ENCODE measurements at regions not wholly inside any gene's neighbourhood (a gene's known extent, or its start where the extent isn't known, plus 50 kb on each side); places are given as distances from the start of the nearest gene placed in this dataset.

GRCh38 chr5:12230659-12231058 lies 326.4 kb upstream of the CTNND2 start:
- H4K20me1 ChIP-seq (ENCODE audit: insufficient read depth, low read length) = no peaks in the 10 kb centered on the region
- no peaks in the 10 kb centered on the region for H3K79me2 ChIP-seq (ENCODE audit: insufficient read depth, low read length)
- no peaks in the 10 kb centered on the region for H3K9me3 ChIP-seq (ENCODE audit: insufficient read depth, low read length, severe bottlenecking)
- DNase-seq (no peak), ATAC-seq (ENCODE audit: insufficient read depth, low read depth) (no peak)
- no peaks in the 10 kb centered on the region for H3K4me1 ChIP-seq (ENCODE audit: insufficient read depth, low read length)
- H3K27me3 ChIP-seq (ENCODE audit: insufficient read depth, low read length, poor library complexity) = no peaks in the 10 kb centered on the region
- H3K36me3 ChIP-seq (ENCODE audit: insufficient read depth, low read length) = no peaks in the 10 kb centered on the region
- H3K4me3 ChIP-seq (ENCODE audit: low read depth in 1 of 2, low read length in 2 of 2) = no peak overlapping the region
- H3K27ac ChIP-seq (ENCODE audit: low read length) = no peak overlapping the region
- H3K9ac ChIP-seq (ENCODE audit: low read depth, low read length) = no peak overlapping the region
- H3K4me2 ChIP-seq (ENCODE audit: insufficient read depth, low read length) = no peak overlapping the region
- no peak overlapping the region for H2AFZ ChIP-seq (ENCODE audit: low read depth, low read length)
- no peak for TF ChIP-seq EZH2 (IDR thresholded peaks at IDR 0.05; ENCODE audit: borderline replicate concordance, low read depth, low read length, severe bottlenecking)
- no peak for TF ChIP-seq CTCF (IDR thresholded peaks at IDR 0.05; ENCODE audit: borderline replicate concordance, extremely low read depth, low read length, poor library complexity, severe bottlenecking)

DNA sequence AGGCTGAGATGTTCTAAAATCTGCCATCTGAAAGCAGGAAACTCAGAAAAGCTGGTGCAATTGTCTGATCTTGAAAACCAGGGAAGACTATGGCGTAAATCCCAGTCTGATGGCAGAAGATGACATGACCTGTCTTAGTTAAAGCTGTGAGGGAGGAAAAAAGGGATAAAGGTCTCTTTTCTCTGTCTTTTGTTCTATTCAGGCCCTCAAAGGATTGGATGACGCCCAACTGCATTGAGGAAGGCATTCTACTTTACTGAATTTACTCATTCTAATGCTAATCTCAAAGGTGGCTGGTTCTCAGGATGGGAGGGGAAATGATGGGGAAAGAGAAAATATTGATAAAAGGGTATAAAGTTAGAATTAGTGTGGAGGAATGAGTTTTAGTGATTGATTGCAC lies 312.8 kb upstream of the CTNND2 start:
- no peak overlapping the region for H3K9ac ChIP-seq (ENCODE audit: low read depth, low read length)
- DNase-seq (no peak), ATAC-seq (ENCODE audit: insufficient read depth, low read depth) (no peak)
- H2AFZ ChIP-seq (ENCODE audit: low read depth, low read length) = no peak overlapping the region
- H3K27me3 ChIP-seq (ENCODE audit: insufficient read depth, low read length, poor library complexity) = no peaks in the 10 kb centered on the region
- H3K4me3 ChIP-seq (ENCODE audit: low read depth in 1 of 2, low read length in 2 of 2) = no peak overlapping the region
- no peak overlapping the region for H3K4me2 ChIP-seq (ENCODE audit: insufficient read depth, low read length)
- TF ChIP-seq CTCF (IDR thresholded peaks at IDR 0.05; ENCODE audit: borderline replicate concordance, extremely low read depth, low read length, poor library complexity, severe bottlenecking) (no peak), EZH2 (IDR thresholded peaks at IDR 0.05; ENCODE audit: borderline replicate concordance, low read depth, low read length, severe bottlenecking) (no peak)
- H3K9me3 ChIP-seq (ENCODE audit: insufficient read depth, low read length, severe bottlenecking) = no peaks in the 10 kb centered on the region
- H3K36me3 ChIP-seq (ENCODE audit: insufficient read depth, low read length) = no peaks in the 10 kb centered on the region
- H3K79me2 ChIP-seq (ENCODE audit: insufficient read depth, low read length) = no peaks in the 10 kb centered on the region
- H3K4me1 ChIP-seq (ENCODE audit: insufficient read depth, low read length) = no peaks in the 10 kb centered on the region
- H4K20me1 ChIP-seq (ENCODE audit: insufficient read depth, low read length) = no peaks in the 10 kb centered on the region
- H3K27ac ChIP-seq (ENCODE audit: low read length) = no peak overlapping the region

DNA sequence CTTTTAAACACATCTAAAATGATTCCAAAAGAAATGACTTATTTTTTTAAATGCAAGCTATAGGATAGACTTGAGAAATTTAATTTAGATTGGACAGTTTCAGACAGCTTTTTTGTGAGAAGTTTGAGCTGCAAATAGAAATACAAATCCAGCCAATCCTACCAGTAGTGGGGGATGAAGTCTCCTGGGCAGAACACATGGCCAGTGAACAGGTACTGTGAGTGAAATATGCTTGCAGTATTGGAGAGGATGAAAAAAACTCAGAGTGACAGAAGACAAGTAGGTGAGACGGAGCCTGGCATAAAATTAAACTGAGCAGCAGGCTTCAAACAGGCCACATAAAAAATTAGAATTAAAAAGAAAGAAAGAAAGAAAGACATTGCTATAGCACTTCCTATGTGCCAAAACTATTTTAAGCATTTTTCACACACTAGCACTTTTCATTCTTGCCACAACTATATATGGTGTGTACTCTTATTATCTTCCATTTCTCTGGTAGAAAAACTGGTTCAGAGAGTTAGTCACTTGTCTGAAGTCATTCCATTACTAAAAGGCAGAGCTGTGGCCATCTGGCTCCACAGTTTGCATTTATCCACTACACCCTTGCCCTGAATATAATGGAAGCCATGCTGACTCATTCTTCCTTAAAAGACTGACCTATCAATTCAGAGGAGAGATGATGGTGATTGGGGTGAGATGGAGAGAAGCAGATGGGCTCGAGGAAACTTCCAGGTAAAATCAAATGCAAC lies 310.2 kb upstream of the CTNND2 start:
- DNase-seq = no peak

More for the DNA sequence above, 310.2 kb upstream of the CTNND2 start:
- H3K27ac ChIP-seq (ENCODE audit: low read length) = no peak overlapping the region
- H2AFZ ChIP-seq (ENCODE audit: low read depth, low read length) = no peak overlapping the region
- H4K20me1 ChIP-seq (ENCODE audit: insufficient read depth, low read length) = no peaks in the 10 kb centered on the region
- H3K4me2 ChIP-seq (ENCODE audit: insufficient read depth, low read length) = no peak overlapping the region
- no peaks in the 10 kb centered on the region for H3K9me3 ChIP-seq (ENCODE audit: insufficient read depth, low read length, severe bottlenecking)
- no peak overlapping the region for H3K4me3 ChIP-seq (ENCODE audit: low read depth in 1 of 2, low read length in 2 of 2)
- no peak for TF ChIP-seq CTCF (IDR thresholded peaks at IDR 0.05; ENCODE audit: borderline replicate concordance, extremely low read depth, low read length, poor library complexity, severe bottlenecking)
- TF ChIP-seq EZH2 (IDR thresholded peaks at IDR 0.05; ENCODE audit: borderline replicate concordance, low read depth, low read length, severe bottlenecking) = no peak
- H3K79me2 ChIP-seq (ENCODE audit: insufficient read depth, low read length) = no peaks in the 10 kb centered on the region
- H3K36me3 ChIP-seq (ENCODE audit: insufficient read depth, low read length) = no peaks in the 10 kb centered on the region
- no peak overlapping the region for H3K9ac ChIP-seq (ENCODE audit: low read depth, low read length)
- no peak for ATAC-seq (ENCODE audit: insufficient read depth, low read depth)
- no peaks in the 10 kb centered on the region for H3K4me1 ChIP-seq (ENCODE audit: insufficient read depth, low read length)
- no peaks in the 10 kb centered on the region for H3K27me3 ChIP-seq (ENCODE audit: insufficient read depth, low read length, poor library complexity)
